SK-N-SH treated with all-trans-retinoic acid at 6 μM for 48 hours (cell line): ENCODE measurements at regions not wholly inside any gene's neighbourhood (a gene's known extent, or its start where the extent isn't known, plus 50 kb on each side); places are given as distances from the start of the nearest gene placed in this dataset.

Experiments
- ATAC-seq: fragments of 200-7000 bp; cut with Tn5 transposase; 3 replicates; pipeline ENCODE4 v1.9.1; 2020; ENCODE audit warnings: mild to moderate bottlenecking, moderate library complexity
- ARNTL ChIP-seq: fragments of 450-650 bp; formaldehyde crosslinking; IDR thresholded peaks from 2 replicates; pipeline ENCODE4 v1.5.0; 2020; ENCODE audit warnings: low read depth, mild to moderate bottlenecking, moderate library complexity, borderline replicate concordance
- BACH2 ChIP-seq: fragments of 250-450 bp; sonication (Bioruptor Pico); IDR thresholded peaks from 2 replicates; pipeline ENCODE4 v1.9.0; 2021; ENCODE audit warnings: mild to moderate bottlenecking, borderline replicate concordance
- CSRNP3 ChIP-seq: fragments of 250-450 bp; sonication (Bioruptor Pico); IDR thresholded peaks from 2 replicates; pipeline ENCODE4 v1.5.1; 2021; ENCODE audit warnings: mild to moderate bottlenecking, moderate library complexity
- ESRRG ChIP-seq: fragments of 250-450 bp; sonication (Bioruptor Pico); IDR thresholded peaks from 2 replicates; pipeline ENCODE4 v1.6.1; 2021; ENCODE audit warnings: mild to moderate bottlenecking
- GLIS3 ChIP-seq: fragments of 250-450 bp; sonication (Bioruptor Pico); IDR thresholded peaks from 2 replicates; pipeline ENCODE4 v1.5.0; 2020; ENCODE audit warnings: mild to moderate bottlenecking, moderate library complexity
- ISL1 ChIP-seq: fragments of 250-450 bp; sonication (Bioruptor Pico); IDR thresholded peaks from 2 replicates; pipeline ENCODE4 v2.1.2; 2022; ENCODE audit warnings: mild to moderate bottlenecking, moderate library complexity
- OSR1 ChIP-seq: fragments of 250-450 bp; sonication (Bioruptor Pico); IDR thresholded peaks from 2 replicates; pipeline ENCODE4 v1.8.0; 2022; ENCODE audit warnings: moderate library complexity, mild to moderate bottlenecking, inconsistent platforms
- PPARA ChIP-seq: fragments of 250-450 bp; sonication (Bioruptor Pico); IDR thresholded peaks from 2 replicates; pipeline ENCODE4 v1.5.0; 2020; ENCODE audit warnings: mild to moderate bottlenecking, borderline replicate concordance
- SNAI2 ChIP-seq: fragments of 250-450 bp; sonication (Bioruptor Pico); IDR thresholded peaks from 2 replicates; pipeline ENCODE4 v1.5.0; 2020; ENCODE audit warnings: mild to moderate bottlenecking, moderate library complexity
- TCF4 ChIP-seq: fragments of 250-450 bp; sonication (Bioruptor Pico); IDR thresholded peaks from 2 replicates; pipeline ENCODE4 v1.8.0; 2021; ENCODE audit warnings: mild to moderate bottlenecking, moderate library complexity, borderline replicate concordance
- TOX ChIP-seq: fragments of 250-450 bp; sonication (Bioruptor Pico); IDR thresholded peaks from 2 replicates; pipeline ENCODE4 v1.8.0; 2021; ENCODE audit warnings: mild to moderate bottlenecking, moderate library complexity, borderline replicate concordance
- ZC3H10 ChIP-seq: fragments of 250-450 bp; sonication (Bioruptor Pico); IDR thresholded peaks from 2 replicates; pipeline ENCODE4 v1.5.1; 2021; ENCODE audit warnings: mild to moderate bottlenecking, moderate library complexity
- ZFP30 ChIP-seq: fragments of 450-650 bp; formaldehyde crosslinking; IDR thresholded peaks from 2 replicates; pipeline ENCODE4 v1.5.0; 2022; ENCODE audit warnings: mild to moderate bottlenecking, moderate library complexity
- ZNF565 ChIP-seq: fragments of 450-650 bp; formaldehyde crosslinking; conservative IDR thresholded peaks from 2 replicates; pipeline ENCODE4 v1.5.0; 2020; ENCODE audit warnings: low read depth, mild to moderate bottlenecking, moderate library complexity
- ZNF8 ChIP-seq: fragments of 450-650 bp; formaldehyde crosslinking; IDR thresholded peaks from 2 replicates; pipeline ENCODE4 v1.5.0; 2020; ENCODE audit warnings: mild to moderate bottlenecking, moderate library complexity
- TF ChIP-seq, protein P1 (sequence below): fragments of 250-450 bp; sonication (Bioruptor Pico); IDR thresholded peaks from 2 replicates; pipeline ENCODE4 v1.5.1; 2020; ENCODE audit warnings: low read depth, mild to moderate bottlenecking, moderate library complexity
- TF ChIP-seq, protein P2 (sequence below): fragments of 250-450 bp; sonication (Bioruptor Pico); IDR thresholded peaks from 2 replicates; pipeline ENCODE4 v1.8.0; 2021; ENCODE audit warnings: low read depth, mild to moderate bottlenecking, moderate library complexity, borderline replicate concordance
- TF ChIP-seq, protein P3 (sequence below): fragments of 250-450 bp; sonication (Bioruptor Pico); IDR thresholded peaks from 2 replicates; pipeline ENCODE4 v1.5.0; 2020; ENCODE audit warnings: mild to moderate bottlenecking, moderate library complexity
- TF ChIP-seq, protein P4 (sequence below): fragments of 250-450 bp; sonication (Bioruptor Pico); IDR thresholded peaks from 2 replicates; pipeline ENCODE4 v1.8.0; 2020; ENCODE audit warnings: mild to moderate bottlenecking, moderate library complexity, borderline replicate concordance

- TF ChIP-seq ZFP30 (CRISPR knock-in tag) (no peak), SNAI2 (no peak), ZNF8 (CRISPR knock-in tag) (no peak), PPARA (CRISPR knock-in tag) (no peak), ESRRG (CRISPR knock-in tag) (no peak), TOX (CRISPR knock-in tag) (no peak), OSR1 (CRISPR knock-in tag) (no peak), ZNF565 (CRISPR knock-in tag) (no peak), ZC3H10 (no peak), BACH2 (CRISPR knock-in tag) (no peak), ARNTL (no peak), ISL1 (CRISPR knock-in tag) (no peak)
- TF ChIP-seq, protein P1, sequence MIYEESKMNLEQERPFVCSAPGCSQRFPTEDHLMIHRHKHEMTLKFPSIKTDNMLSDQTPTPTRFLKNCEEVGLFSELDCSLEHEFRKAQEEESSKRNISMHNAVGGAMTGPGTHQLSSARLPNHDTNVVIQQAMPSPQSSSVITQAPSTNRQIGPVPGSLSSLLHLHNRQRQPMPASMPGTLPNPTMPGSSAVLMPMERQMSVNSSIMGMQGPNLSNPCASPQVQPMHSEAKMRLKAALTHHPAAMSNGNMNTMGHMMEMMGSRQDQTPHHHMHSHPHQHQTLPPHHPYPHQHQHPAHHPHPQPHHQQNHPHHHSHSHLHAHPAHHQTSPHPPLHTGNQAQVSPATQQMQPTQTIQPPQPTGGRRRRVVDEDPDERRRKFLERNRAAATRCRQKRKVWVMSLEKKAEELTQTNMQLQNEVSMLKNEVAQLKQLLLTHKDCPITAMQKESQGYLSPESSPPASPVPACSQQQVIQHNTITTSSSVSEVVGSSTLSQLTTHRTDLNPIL (CRISPR knock-in tag) = no peak
- ATAC-seq = no peak
These were observed 113.9 kb downstream of the LINC00237 start for GRCh38 chr20:20992277-20992676.

- TF ChIP-seq GLIS3 (CRISPR knock-in tag) (no peak), ZNF8 (CRISPR knock-in tag) (no peak), ESRRG (CRISPR knock-in tag) (no peak), TCF4 (CRISPR knock-in tag) (no peak), ISL1 (CRISPR knock-in tag) (no peak), ZFP30 (CRISPR knock-in tag) (no peak), ZNF565 (CRISPR knock-in tag) (no peak), CSRNP3 (CRISPR knock-in tag) (no peak)
- ATAC-seq = no peak
These were observed 117.1 kb downstream of the LINC00237 start for GRCh38 chr20:20989081-20989480.

- TF ChIP-seq ESRRG (CRISPR knock-in tag) (no peak), TCF4 (CRISPR knock-in tag) (no peak), BACH2 (CRISPR knock-in tag) (no peak), PPARA (CRISPR knock-in tag) (no peak), GLIS3 (CRISPR knock-in tag) (no peak), ZNF8 (CRISPR knock-in tag) (no peak), SNAI2 (no peak)
- TF ChIP-seq, protein P2, sequence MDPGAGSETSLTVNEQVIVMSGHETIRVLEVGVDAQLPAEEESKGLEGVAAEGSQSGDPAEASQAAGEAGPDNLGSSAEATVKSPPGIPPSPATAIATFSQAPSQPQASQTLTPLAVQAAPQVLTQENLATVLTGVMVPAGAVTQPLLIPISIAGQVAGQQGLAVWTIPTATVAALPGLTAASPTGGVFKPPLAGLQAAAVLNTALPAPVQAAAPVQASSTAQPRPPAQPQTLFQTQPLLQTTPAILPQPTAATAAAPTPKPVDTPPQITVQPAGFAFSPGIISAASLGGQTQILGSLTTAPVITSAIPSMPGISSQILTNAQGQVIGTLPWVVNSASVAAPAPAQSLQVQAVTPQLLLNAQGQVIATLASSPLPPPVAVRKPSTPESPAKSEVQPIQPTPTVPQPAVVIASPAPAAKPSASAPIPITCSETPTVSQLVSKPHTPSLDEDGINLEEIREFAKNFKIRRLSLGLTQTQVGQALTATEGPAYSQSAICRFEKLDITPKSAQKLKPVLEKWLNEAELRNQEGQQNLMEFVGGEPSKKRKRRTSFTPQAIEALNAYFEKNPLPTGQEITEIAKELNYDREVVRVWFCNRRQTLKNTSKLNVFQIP (CRISPR knock-in tag) = no peak
- TF ChIP-seq, protein P3, sequence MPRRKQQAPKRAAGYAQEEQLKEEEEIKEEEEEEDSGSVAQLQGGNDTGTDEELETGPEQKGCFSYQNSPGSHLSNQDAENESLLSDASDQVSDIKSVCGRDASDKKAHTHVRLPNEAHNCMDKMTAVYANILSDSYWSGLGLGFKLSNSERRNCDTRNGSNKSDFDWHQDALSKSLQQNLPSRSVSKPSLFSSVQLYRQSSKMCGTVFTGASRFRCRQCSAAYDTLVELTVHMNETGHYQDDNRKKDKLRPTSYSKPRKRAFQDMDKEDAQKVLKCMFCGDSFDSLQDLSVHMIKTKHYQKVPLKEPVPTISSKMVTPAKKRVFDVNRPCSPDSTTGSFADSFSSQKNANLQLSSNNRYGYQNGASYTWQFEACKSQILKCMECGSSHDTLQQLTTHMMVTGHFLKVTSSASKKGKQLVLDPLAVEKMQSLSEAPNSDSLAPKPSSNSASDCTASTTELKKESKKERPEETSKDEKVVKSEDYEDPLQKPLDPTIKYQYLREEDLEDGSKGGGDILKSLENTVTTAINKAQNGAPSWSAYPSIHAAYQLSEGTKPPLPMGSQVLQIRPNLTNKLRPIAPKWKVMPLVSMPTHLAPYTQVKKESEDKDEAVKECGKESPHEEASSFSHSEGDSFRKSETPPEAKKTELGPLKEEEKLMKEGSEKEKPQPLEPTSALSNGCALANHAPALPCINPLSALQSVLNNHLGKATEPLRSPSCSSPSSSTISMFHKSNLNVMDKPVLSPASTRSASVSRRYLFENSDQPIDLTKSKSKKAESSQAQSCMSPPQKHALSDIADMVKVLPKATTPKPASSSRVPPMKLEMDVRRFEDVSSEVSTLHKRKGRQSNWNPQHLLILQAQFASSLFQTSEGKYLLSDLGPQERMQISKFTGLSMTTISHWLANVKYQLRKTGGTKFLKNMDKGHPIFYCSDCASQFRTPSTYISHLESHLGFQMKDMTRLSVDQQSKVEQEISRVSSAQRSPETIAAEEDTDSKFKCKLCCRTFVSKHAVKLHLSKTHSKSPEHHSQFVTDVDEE = no peak
- ATAC-seq = no peak
These were observed 126.2 kb downstream of the LINC00237 start for GRCh38 chr20:20979934-20980333.

GRCh38 chr20:20977786-20978185 lies 128.4 kb downstream of the LINC00237 start:
- ATAC-seq = no peak
- TF ChIP-seq ISL1 (CRISPR knock-in tag) = no peak
- TF ChIP-seq OSR1 (CRISPR knock-in tag) = no peak
- TF ChIP-seq, protein P4, sequence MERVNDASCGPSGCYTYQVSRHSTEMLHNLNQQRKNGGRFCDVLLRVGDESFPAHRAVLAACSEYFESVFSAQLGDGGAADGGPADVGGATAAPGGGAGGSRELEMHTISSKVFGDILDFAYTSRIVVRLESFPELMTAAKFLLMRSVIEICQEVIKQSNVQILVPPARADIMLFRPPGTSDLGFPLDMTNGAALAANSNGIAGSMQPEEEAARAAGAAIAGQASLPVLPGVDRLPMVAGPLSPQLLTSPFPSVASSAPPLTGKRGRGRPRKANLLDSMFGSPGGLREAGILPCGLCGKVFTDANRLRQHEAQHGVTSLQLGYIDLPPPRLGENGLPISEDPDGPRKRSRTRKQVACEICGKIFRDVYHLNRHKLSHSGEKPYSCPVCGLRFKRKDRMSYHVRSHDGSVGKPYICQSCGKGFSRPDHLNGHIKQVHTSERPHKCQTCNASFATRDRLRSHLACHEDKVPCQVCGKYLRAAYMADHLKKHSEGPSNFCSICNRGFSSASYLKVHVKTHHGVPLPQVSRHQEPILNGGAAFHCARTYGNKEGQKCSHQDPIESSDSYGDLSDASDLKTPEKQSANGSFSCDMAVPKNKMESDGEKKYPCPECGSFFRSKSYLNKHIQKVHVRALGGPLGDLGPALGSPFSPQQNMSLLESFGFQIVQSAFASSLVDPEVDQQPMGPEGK = no peak
- TF ChIP-seq TCF4 (CRISPR knock-in tag) = no peak
- TF ChIP-seq ZNF565 (CRISPR knock-in tag) = no peak
- TF ChIP-seq, all 23 proteins: peak for 0
